Left cardiac atrium (tissue), 4 donors: ENCODE measurements at regions not wholly inside any gene's neighbourhood (a gene's known extent, or its start where the extent isn't known, plus 50 kb on each side); places are given as distances from the start of the nearest gene placed in this dataset.
A peak's percentile ranks its signal among the peaks of the same experiment; 100 is the strongest.

Experiments used
- ATAC-seq, 2 donors: fragments of 200-7000 bp; cut with Tn5 transposase; one replicate each; pipeline ENCODE4 v1.9.1; 2020; ENCODE audit warnings: mild to moderate bottlenecking in 2 of 2, moderate library complexity in 2 of 2
- DNase-seq: peaks from one replicate; pipeline ENCODE4 v3.0.0-alpha.2; 2020
- intact Hi-C, 2 donors: fragments of 100-400 bp; cut with DNase I; formaldehyde crosslinking; loops; one replicate each; pipeline versions ENCODE4 v1.14.1 to v1.15.1; 2022 to 2023
- donor health status: DM: no; HTN: yes; CAD: no.
- donor health status: DM: no; HTN: yes; CAD: no; lungs with severe emphysema.
- donor health status: DM: yes; HTN: yes; CAD: no.
- donor health status: Dilated cardiomyopathy.

GRCh38 chr7:70952311-70952710 lies 179.6 kb upstream of the GALNT17 start:
- DNase-seq: no peak
- intact Hi-C loops: no loop called here
- no peak for ATAC-seq

- intact Hi-C loops: no loop called here
- no peak for ATAC-seq
- DNase-seq: no peak
These were observed 178.6 kb upstream of the GALNT17 start for GRCh38 chr7:70953331-70953741.

DNA sequence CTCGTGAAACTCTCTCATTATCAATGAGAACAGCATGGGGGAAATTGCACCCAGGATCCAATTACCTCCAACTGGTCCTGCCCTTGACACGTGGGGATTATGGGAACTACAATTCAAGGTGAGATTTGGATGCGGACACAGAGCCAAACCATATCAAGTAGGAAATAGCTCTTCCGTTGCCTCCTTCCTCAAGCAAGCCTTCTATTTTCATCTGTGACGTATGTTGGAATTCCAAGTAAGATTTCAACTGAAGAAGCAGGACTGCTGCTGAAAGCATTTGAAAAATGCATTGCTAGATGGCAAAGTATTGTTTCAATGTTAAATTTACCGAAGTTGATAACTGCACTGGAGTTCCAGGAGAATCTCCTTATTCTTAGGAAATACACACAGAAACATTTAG lies 178.1 kb upstream of the GALNT17 start:
- intact Hi-C loops: loop anchor here in 1 of 2 donors (2.0 kb wide), 1 partner anchor 19 kb away; no protein-coding TSS in a partner anchor
- DNase-seq (no peak), ATAC-seq (no peak)

DNA sequence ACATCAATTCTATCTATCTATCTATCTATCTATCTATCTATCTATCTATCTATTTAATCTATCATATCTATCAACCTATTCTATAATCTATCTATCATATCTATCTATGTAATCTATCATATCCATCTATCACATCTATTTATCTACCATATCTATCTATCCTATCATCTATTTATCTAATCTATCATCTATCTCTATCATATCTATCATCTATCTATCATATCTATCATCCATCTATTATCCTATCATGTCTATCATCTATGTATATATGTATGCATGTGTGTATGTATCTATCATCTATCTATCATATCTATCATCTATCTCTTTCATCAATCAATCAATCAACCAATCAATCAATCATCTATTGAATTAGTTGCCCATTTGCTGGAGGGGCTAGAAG lies 159.3 kb upstream of the GALNT17 start:
- no peak for DNase-seq
- no peak for ATAC-seq
- intact Hi-C loops: loop anchor here in 1 of 2 donors (2.0 kb wide), 1 partner anchor 18 kb away; no protein-coding TSS in a partner anchor

DNA sequence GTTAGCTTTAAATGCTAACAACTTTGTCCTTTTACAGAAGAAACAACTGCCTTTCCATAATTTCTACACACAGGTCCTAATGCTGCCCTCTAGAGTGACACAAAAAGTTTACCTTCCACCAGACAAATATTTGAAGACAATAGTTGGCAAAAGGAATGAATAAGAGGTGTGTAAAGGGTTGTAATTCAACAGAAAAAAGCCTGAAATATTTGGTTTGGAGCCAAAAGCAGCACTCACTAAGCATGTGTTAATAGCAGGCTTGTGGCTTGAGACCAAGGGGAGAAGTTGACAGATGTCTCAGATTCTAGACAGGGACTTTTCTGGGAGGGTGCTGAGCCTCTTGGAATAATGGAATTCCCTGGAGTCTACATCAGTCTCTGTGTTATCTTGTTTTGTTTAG lies 156.2 kb upstream of the GALNT17 start:
- intact Hi-C loops: no loop called here
- ATAC-seq (no peak), DNase-seq (no peak)

- intact Hi-C loops: no loop called here
- no peak for ATAC-seq
- no peak for DNase-seq
These were observed 145.6 kb upstream of the GALNT17 start for GRCh38 chr7:70986297-70986696.

- intact Hi-C loops: no loop called here
- DNase-seq (no peak), ATAC-seq (no peak)
These were observed 137.8 kb upstream of the GALNT17 start for GRCh38 chr7:70994176-70994575.

DNA sequence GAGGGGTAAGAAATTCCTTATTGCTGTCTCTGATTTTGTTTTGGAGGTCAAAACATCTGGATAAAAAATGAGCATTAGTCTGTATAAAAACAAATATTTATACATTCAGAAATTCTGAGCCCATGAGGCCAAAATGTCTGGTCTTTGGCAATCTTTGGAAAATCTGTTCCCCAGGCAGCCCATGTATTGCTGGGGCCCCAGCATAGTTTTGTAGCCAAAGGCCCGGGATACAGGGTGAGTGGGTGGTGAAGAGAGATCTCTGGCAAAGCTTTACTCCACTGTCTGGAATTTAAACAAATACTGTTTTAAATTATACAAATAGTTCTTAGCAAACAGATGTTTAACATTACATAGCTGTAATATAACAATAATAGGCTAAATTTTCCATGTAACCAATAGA lies 134.7 kb upstream of the GALNT17 start:
- DNase-seq: no peak
- ATAC-seq: peak; percentile 27 to 73
- intact Hi-C loops: no loop called here

- ATAC-seq (no peak), DNase-seq (no peak)
- intact Hi-C loops: no loop called here
These were observed 126.8 kb upstream of the GALNT17 start for GRCh38 chr7:71005109-71005508.

- intact Hi-C loops: no loop called here
- ATAC-seq: no peak
These were observed 122.3 kb upstream of the GALNT17 start for GRCh38 chr7:71009636-71010035.

GRCh38 chr7:71015252-71015900 lies 116.6 kb upstream of the GALNT17 start:
- DNase-seq: peak; percentile 44

More at GRCh38 chr7:71009636-71010035, 122.3 kb upstream of the GALNT17 start:
- DNase-seq: no peak

GRCh38 chr7:71016401-71016800 lies 115.5 kb upstream of the GALNT17 start:
- intact Hi-C loops: no loop called here
- peak in 1 of 2 donors; percentile 22 for ATAC-seq
- no peak for DNase-seq

More at GRCh38 chr7:71015252-71015900, 116.6 kb upstream of the GALNT17 start:
- ATAC-seq: peak; percentile 76 to 86
- intact Hi-C loops: no loop called here

- ATAC-seq (no peak), DNase-seq (no peak)
- intact Hi-C loops: no loop called here
These were observed 114.3 kb upstream of the GALNT17 start for GRCh38 chr7:71017602-71018001.

GRCh38 chr7:71019706-71020105 lies 112.2 kb upstream of the GALNT17 start:
- intact Hi-C loops: no loop called here
- peak; percentile 33 for DNase-seq
- peak; percentile 43 to 88 for ATAC-seq

- no peak for DNase-seq
- intact Hi-C loops: no loop called here
- no peak for ATAC-seq
These were observed 110.8 kb upstream of the GALNT17 start for GRCh38 chr7:71021131-71021530.

GRCh38 chr7:71026680-71027079 lies 105.3 kb upstream of the GALNT17 start:
- DNase-seq (no peak), ATAC-seq (no peak)
- intact Hi-C loops: no loop called here

DNA sequence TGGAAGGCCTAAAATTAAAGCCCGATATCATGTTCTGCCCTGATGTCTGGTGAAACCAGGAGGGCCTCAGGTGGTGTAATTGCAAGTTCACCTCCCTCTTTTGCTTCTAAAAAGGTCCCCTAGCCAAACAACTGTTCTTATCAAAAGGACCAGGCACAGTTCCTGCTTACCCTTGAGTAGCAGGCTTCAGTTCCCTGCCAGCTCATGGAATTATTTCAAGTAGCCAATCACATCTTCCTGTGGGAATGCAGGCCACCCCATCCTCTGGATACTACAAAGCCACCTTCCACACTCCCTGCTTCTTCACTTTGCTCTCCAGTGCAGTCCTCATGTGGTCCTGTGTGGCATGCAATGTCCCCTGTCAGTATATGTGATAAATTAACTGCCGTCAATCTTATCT lies 97.7 kb upstream of the GALNT17 start:
- ATAC-seq (no peak), DNase-seq (no peak)
- intact Hi-C loops: no loop called here

- ATAC-seq: no peak
- intact Hi-C loops: no loop called here
- no peak for DNase-seq
These were observed 89.4 kb upstream of the GALNT17 start for GRCh38 chr7:71042591-71042990.

GRCh38 chr7:71050492-71050891 lies 81.5 kb upstream of the GALNT17 start:
- no peak for ATAC-seq
- no peak for DNase-seq
- intact Hi-C loops: no loop called here

DNA sequence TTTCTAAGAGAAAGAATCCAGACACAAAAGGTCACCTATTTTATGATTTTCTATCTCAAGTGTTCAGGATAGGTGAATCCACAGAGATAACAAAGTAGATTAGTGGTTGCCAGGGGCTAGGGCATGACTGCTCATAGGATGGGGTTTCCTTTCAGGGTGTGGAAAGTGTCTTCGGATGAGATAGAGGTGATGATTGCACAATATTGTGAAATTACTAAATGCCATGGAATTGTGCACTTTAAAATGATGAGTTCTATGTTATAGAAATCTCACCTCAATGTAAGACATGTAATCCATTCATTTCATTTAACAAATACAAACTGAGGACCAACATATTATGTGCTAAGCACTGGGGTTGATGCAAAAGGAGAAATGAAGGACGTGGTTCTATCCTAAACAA lies 76.4 kb upstream of the GALNT17 start:
- intact Hi-C loops: no loop called here
- DNase-seq: no peak
- ATAC-seq: no peak

DNA sequence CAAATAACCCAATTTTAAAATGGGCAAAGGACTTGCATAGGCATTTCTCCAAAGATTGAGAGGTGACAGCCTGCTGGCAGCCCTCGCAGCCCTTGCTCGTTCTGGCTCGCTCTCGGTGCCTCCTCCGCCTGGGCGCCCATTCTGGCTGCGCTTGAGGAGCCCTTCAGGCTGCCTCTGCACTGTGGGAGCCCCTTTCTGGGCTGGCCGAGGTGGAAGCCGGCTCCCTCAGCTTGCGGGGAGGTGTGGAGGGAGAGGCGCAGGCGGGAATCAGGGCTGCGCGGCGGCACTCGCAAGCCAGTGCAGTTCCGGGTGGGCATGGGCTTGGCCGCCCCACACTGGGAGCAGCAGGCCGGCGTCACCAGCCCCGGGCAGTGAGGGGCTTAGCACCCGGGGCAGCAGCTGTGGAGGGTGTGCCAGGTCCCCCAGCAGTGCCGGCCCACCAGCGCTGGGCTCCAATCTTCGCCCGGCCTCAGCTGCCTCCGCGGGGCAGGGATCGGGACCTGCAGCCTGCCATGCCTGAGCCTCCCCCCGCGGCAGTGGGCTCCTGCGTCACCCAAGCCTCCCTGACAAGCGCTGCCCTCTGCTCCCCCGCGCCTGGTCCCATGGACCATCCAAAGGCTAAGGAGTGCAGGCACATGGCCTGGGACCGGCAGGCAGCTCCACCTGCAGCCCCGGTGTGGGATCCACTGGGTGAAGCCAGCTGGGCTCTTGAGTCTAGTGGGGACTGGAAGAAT lies 54.0 kb upstream of the GALNT17 start:
- no peak for DNase-seq
- ATAC-seq: no peak
- intact Hi-C loops: no loop called here
